ENCODE measurements at regions not wholly inside any gene's neighbourhood (a gene's known extent, or its start where the extent isn't known, plus 50 kb on each side); places are given as distances from the start of the nearest gene placed in this dataset.

DNA sequence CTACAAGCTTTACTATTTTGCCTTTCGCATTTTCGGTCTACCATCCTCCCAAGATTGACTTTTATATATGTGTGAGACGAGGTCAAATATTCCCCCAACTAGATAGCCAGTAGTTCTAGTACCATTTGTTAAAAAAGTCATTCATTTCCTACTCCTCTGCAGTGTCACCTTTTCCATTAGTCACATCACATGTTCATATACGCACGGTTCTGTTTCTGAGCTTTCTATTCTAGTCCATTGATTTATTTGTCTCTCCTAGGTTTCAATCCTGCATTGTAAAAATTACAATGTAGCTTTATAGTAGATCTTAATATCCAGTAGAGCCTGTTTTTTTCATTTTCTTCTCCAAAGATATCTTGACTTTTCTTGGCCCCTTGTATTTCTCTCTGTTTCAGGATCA, 528.7 kb upstream of the TRPC7 start:
- TF ChIP-seq, protein P1, sequence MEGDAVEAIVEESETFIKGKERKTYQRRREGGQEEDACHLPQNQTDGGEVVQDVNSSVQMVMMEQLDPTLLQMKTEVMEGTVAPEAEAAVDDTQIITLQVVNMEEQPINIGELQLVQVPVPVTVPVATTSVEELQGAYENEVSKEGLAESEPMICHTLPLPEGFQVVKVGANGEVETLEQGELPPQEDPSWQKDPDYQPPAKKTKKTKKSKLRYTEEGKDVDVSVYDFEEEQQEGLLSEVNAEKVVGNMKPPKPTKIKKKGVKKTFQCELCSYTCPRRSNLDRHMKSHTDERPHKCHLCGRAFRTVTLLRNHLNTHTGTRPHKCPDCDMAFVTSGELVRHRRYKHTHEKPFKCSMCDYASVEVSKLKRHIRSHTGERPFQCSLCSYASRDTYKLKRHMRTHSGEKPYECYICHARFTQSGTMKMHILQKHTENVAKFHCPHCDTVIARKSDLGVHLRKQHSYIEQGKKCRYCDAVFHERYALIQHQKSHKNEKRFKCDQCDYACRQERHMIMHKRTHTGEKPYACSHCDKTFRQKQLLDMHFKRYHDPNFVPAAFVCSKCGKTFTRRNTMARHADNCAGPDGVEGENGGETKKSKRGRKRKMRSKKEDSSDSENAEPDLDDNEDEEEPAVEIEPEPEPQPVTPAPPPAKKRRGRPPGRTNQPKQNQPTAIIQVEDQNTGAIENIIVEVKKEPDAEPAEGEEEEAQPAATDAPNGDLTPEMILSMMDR (IDR thresholded peaks at IDR 0.05), result no peak
- no peak for TF ChIP-seq POLR2A (IDR thresholded peaks at IDR 0.05)
